A549 (cell line): ENCODE measurements at regions not wholly inside any gene's neighbourhood (a gene's known extent, or its start where the extent isn't known, plus 50 kb on each side); places are given as distances from the start of the nearest gene placed in this dataset.

ENCODE experiments used
- ATAC-seq, 2 experiments: fragments of 200-7000 bp in 1 of 2; fragments of >200 bp in 1 of 2; cut with Nextera tagmentation in 1 of 2; cut with Tn5 transposase in 1 of 2; 3 replicates each; pipeline versions ENCODE4 v1.8.0 to v1.9.1; 2018 to 2020; ENCODE audit warnings: mild to moderate bottlenecking in 1 of 2, moderate library complexity in 1 of 2
- CTCF ChIA-PET: fragments of 300-600 bp; sonication (Branson Sonifier 250); formaldehyde crosslinking; extraction: SDS; loops from one replicate; lab custom pipeline; 2021; ENCODE audit warnings: antibody characterized with exemption, inconsistent platforms; lab: Yijun Ruan, JAX
- POLR2A ChIA-PET: fragments of 350-600 bp; formaldehyde crosslinking; extraction: SDS; loops from one replicate; lab custom pipeline; 2021; ENCODE audit warnings: antibody characterized with exemption, inconsistent platforms; lab: Yijun Ruan, JAX
- DNase-seq, 2 experiments: peaks; one replicate each; pipeline versions ENCODE4 v3.0.0 to v3.0.0-alpha.2; 2011 to 2016; ENCODE audit warnings: low read depth in 1 of 2, low spot score in 1 of 2
- FAIRE-seq: peaks from 2 replicates; lab custom pipeline; 2011; peaks lifted over from hg19 to GRCh38; lab: Jason Lieb, UNC
- H3K27ac ChIP-seq, 2 experiments: fragments of >200 bp; sonication (Bioruptor Twin); formaldehyde crosslinking; 3 replicates each; pipeline ENCODE4 v1.5.1; 2016 to 2017
- H3K4me1 ChIP-seq: fragments of >200 bp; sonication (Bioruptor Twin); formaldehyde crosslinking; 3 replicates; pipeline ENCODE4 v1.6.1; 2016
- H3K4me2 ChIP-seq: fragments of >200 bp; sonication (Bioruptor Twin); formaldehyde crosslinking; 3 replicates; pipeline ENCODE4 v1.6.1; 2016
- H3K4me3 ChIP-seq: fragments of >200 bp; sonication (Bioruptor Twin); formaldehyde crosslinking; 3 replicates; pipeline ENCODE4 v1.5.1; 2016
- H3K9me3 ChIP-seq: fragments of >200 bp; sonication (Bioruptor Twin); formaldehyde crosslinking; 3 replicates; pipeline ENCODE4 v1.6.1; 2016
- CHD2 ChIP-seq: fragments of 150-350 bp; IDR thresholded peaks from 2 replicates; pipeline ENCODE4 v1.6.1; 2014; ENCODE audit warnings: low read length; ENCODE audit not compliant: partially characterized antibody
- EHF ChIP-seq: fragments of 250-450 bp; sonication (Bioruptor Pico); IDR thresholded peaks from 2 replicates; pipeline ENCODE4 v1.5.0; 2020; ENCODE audit warnings: mild to moderate bottlenecking
- EHMT2 ChIP-seq: fragments of 200-600 bp; sonication (generic); IDR thresholded peaks from 2 replicates; pipeline ENCODE4 v1.6.1; 2016; ENCODE audit warnings: antibody characterized with exemption, low read depth, mild to moderate bottlenecking, moderate library complexity
- ESRRA ChIP-seq: fragments of 150-350 bp; IDR thresholded peaks from 2 replicates; pipeline ENCODE4 v1.6.1; 2014; ENCODE audit warnings: mild to moderate bottlenecking, low read length, borderline replicate concordance
- FOSL2 ChIP-seq, 2 experiments: fragments of 450-650 bp in 1 of 2; fragments of >200 bp in 1 of 2; sonication (Bioruptor Twin) in 1 of 2; formaldehyde crosslinking; IDR thresholded peaks; 2 replicates each; pipeline versions ENCODE4 v1.5.0 to v1.6.1; 2016 to 2020; ENCODE audit warnings: mild to moderate bottlenecking in 1 of 2, moderate library complexity in 1 of 2
- HOXB13 ChIP-seq: fragments of 250-450 bp; sonication (Bioruptor Pico); IDR thresholded peaks from 2 replicates; pipeline ENCODE4 v1.5.0; 2020; ENCODE audit warnings: low read depth, mild to moderate bottlenecking, moderate library complexity
- KDM5A ChIP-seq: fragments of 200-600 bp; sonication (generic); IDR thresholded peaks from 2 replicates; pipeline ENCODE4 v1.6.1; 2016; ENCODE audit warnings: antibody characterized with exemption, mild to moderate bottlenecking
- MYC ChIP-seq: IDR thresholded peaks from 2 replicates; pipeline ENCODE4 v1.6.1; 2012; ENCODE audit warnings: mild to moderate bottlenecking, inconsistent platforms, low read length, improper control_type of control experiment, borderline replicate concordance
- NFE2L2 ChIP-seq: fragments of 150-350 bp; conservative IDR thresholded peaks from 2 replicates; pipeline ENCODE4 v1.6.1; 2014; ENCODE audit warnings: low read length
- NR3C1 ChIP-seq: fragments of >200 bp; sonication (Bioruptor Twin); formaldehyde crosslinking; IDR thresholded peaks from 3 replicates; pipeline ENCODE4 v1.6.1; 2017
- POLR2AphosphoS2 ChIP-seq: conservative IDR thresholded peaks from 2 replicates; pipeline ENCODE4 v1.6.1; 2012; ENCODE audit warnings: low read length, improper control_type of control experiment, inconsistent platforms
- RAD21 ChIP-seq, 2 experiments: fragments of >200 bp in 1 of 2; sonication (Bioruptor Twin) in 1 of 2; formaldehyde crosslinking in 1 of 2; IDR thresholded peaks in 1 of 2; conservative IDR thresholded peaks in 1 of 2; 2 replicates in 1 of 2; 3 replicates in 1 of 2; pipeline ENCODE4 v1.6.1; 2012 to 2018; ENCODE audit warnings: inconsistent platforms in 1 of 2
- RCOR1 ChIP-seq: fragments of 150-350 bp; IDR thresholded peaks from 2 replicates; pipeline ENCODE4 v1.6.1; 2014; ENCODE audit warnings: antibody characterized with exemption, low read length, low read depth
- RFX5 ChIP-seq: fragments of 450-650 bp; IDR thresholded peaks from 2 replicates; pipeline ENCODE4 v1.7.1; 2014; ENCODE audit warnings: antibody characterized with exemption, mild to moderate bottlenecking, moderate library complexity
- SREBF2 ChIP-seq: fragments of 450-650 bp; IDR thresholded peaks from 2 replicates; pipeline ENCODE4 v1.6.1; 2014; ENCODE audit warnings: mild to moderate bottlenecking, moderate library complexity
- TFCP2L1 ChIP-seq: fragments of 250-450 bp; sonication (Bioruptor Pico); IDR thresholded peaks from 2 replicates; pipeline ENCODE4 v1.5.0; 2021; ENCODE audit warnings: mild to moderate bottlenecking
- ZFP36 ChIP-seq: fragments of 450-650 bp; IDR thresholded peaks from 2 replicates; pipeline ENCODE4 v1.6.1; 2014; ENCODE audit warnings: borderline replicate concordance; ENCODE audit not compliant: partially characterized antibody
- WGBS: methylation state at CpG from one replicate; pipeline ENCODE4 v1.1.6; 2017; ENCODE audit errors: missing lambda C conversion rate; 5-methylcytosine and 5-hydroxymethylcytosine counted together
- TF ChIP-seq, protein P1 (sequence below): fragments of 250-450 bp; sonication (Bioruptor Pico); IDR thresholded peaks from 2 replicates; pipeline ENCODE4 v1.5.0; 2021; ENCODE audit warnings: mild to moderate bottlenecking, moderate library complexity, borderline replicate concordance
- TF ChIP-seq, protein P2 (sequence below): fragments of 150-350 bp; IDR thresholded peaks from 2 replicates; pipeline ENCODE4 v1.6.1; 2014; ENCODE audit warnings: low read depth, mild to moderate bottlenecking, low read length
- TF ChIP-seq, protein P3 (sequence below): fragments of 250-450 bp; sonication (Bioruptor Pico); IDR thresholded peaks from 2 replicates; pipeline ENCODE4 v1.5.0; 2020; ENCODE audit warnings: low read depth, mild to moderate bottlenecking, moderate library complexity
- TF ChIP-seq, protein P4 (sequence below): IDR thresholded peaks from 2 replicates; pipeline ENCODE4 v1.6.1; 2012; ENCODE audit warnings: low read depth, borderline replicate concordance

DNA sequence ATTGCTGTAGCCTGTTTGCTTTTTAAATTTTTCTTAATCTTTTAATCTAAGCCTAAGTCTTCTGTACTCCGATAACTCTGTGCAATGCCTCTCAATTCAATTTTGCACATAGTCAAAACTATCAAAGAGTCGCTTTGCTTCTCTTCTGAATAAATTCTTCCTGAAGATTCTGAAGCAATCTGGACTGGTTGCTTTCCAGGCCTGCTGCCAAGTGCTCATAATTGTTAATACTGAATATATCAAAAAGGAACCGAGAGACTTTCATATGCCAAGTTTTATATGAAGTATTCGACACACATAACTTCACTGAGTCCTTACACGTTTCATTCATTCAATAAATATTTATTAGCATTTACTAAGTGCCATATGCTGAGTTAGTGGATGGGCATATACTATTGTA is 91.3 kb downstream of the EDNRB start:
- CTCF ChIA-PET = no interaction called here
- Histone ChIP-seq H3K27ac (no peak overlapping the region), H3K4me2 (no peak overlapping the region), H3K9me3 (no peaks in the 10 kb centered on the region), H3K4me1 (no peaks in the 10 kb centered on the region), H3K4me3 (no peak overlapping the region)
- no peak for ATAC-seq
- 36% methylated on average over 5 of the region's 5 CpGs for WGBS
- FAIRE-seq = no peak
- DNase-seq = no peak
- POLR2A ChIA-PET = no interaction called here
- TF ChIP-seq RAD21 (conservative IDR thresholded peaks at IDR 0.05 in 1 of 2, IDR thresholded peaks at IDR 0.05 in 1 of 2) (no peak), NFE2L2 (no peak), NR3C1 (no peak), FOSL2 (IDR thresholded peaks at IDR 0.05) (no peak), FOSL2 (CRISPR knock-in tag; IDR thresholded peaks at IDR 0.05) (no peak), KDM5A (no peak), TFCP2L1 (CRISPR knock-in tag) (no peak), EHF (no peak), ZFP36 (no peak), MYC (no peak), SREBF2 (no peak), RCOR1 (no peak), CHD2 (no peak), RFX5 (no peak), HOXB13 (no peak), ESRRA (no peak), EHMT2 (no peak)
- TF ChIP-seq, protein P1, sequence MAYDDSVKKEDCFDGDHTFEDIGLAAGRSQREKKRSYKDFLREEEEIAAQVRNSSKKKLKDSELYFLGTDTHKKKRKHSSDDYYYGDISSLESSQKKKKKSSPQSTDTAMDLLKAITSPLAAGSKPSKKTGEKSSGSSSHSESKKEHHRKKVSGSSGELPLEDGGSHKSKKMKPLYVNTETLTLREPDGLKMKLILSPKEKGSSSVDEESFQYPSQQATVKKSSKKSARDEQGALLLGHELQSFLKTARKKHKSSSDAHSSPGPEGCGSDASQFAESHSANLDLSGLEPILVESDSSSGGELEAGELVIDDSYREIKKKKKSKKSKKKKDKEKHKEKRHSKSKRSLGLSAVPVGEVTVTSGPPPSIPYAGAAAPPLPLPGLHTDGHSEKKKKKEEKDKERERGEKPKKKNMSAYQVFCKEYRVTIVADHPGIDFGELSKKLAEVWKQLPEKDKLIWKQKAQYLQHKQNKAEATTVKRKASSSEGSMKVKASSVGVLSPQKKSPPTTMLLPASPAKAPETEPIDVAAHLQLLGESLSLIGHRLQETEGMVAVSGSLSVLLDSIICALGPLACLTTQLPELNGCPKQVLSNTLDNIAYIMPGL = no peak
- TF ChIP-seq, protein P2, sequence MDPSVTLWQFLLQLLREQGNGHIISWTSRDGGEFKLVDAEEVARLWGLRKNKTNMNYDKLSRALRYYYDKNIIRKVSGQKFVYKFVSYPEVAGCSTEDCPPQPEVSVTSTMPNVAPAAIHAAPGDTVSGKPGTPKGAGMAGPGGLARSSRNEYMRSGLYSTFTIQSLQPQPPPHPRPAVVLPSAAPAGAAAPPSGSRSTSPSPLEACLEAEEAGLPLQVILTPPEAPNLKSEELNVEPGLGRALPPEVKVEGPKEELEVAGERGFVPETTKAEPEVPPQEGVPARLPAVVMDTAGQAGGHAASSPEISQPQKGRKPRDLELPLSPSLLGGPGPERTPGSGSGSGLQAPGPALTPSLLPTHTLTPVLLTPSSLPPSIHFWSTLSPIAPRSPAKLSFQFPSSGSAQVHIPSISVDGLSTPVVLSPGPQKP = no peak
- TF ChIP-seq, protein P3, sequence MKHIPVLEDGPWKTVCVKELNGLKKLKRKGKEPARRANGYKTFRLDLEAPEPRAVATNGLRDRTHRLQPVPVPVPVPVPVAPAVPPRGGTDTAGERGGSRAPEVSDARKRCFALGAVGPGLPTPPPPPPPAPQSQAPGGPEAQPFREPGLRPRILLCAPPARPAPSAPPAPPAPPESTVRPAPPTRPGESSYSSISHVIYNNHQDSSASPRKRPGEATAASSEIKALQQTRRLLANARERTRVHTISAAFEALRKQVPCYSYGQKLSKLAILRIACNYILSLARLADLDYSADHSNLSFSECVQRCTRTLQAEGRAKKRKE (CRISPR knock-in tag) = no peak
- TF ChIP-seq, protein P4, sequence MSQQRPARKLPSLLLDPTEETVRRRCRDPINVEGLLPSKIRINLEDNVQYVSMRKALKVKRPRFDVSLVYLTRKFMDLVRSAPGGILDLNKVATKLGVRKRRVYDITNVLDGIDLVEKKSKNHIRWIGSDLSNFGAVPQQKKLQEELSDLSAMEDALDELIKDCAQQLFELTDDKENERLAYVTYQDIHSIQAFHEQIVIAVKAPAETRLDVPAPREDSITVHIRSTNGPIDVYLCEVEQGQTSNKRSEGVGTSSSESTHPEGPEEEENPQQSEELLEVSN = no peak

DNA sequence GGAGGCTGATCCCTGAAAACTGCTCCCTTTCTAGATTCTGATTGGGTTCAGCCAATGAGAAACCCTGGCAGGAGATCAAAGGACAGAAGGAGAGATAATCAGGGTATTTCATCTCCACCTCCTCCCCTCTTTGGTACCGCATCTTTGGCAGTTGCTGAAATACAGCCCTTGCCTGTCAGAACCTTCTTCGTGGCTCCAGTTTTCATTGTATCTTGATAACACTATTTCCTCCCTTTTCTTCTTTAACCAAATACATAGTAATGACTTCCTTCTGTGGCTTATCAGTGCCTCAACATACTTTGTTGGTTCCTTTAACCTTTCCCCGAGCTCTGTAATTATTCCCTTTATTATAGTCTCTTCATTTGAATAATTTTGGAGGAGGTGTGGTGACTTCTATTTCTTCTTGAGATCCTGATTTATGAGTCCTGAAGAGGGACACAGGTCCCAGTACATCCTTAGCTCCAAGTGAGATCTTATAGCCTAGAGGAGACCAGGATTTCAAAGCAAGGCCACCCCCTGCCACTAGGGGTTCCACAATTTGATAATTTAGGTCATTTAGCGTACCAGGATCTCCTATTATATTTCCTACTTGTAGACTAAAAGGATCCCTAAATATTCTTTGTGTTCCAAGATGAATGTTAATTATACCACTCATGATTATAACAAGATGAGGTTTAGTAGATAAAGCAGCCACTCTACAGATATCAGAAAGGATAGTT is 98.0 kb downstream of the EDNRB start:
- WGBS = 2% methylated on average over 4 of the region's 4 CpGs
- Histone ChIP-seq H3K4me1 (no peaks in the 10 kb centered on the region), H3K9me3 (no peaks in the 10 kb centered on the region), H3K4me2 (no peak overlapping the region), H3K4me3 (no peak overlapping the region), H3K27ac (no peak overlapping the region)
- ATAC-seq (no peak), DNase-seq (no peak), FAIRE-seq (no peak)
- no peak for TF ChIP-seq POLR2AphosphoS2
- POLR2A ChIA-PET = no interaction called here
- CTCF ChIA-PET = no interaction called here
